ENCODE measurements at regions not wholly inside any gene's neighbourhood (a gene's known extent, or its start where the extent isn't known, plus 50 kb on each side); places are given as distances from the start of the nearest gene placed in this dataset.
"Not testable (repeated sequence)": the region's sequence is repeated elsewhere in the genome, so short reads cannot be mapped to it uniquely, and the experiment has no call there.

GRCh38 chrX:110504947-110505346 is 146.3 kb downstream of the RTL9 start:
- H3K36me3 Mint-ChIP-seq (ENCODE audit: insufficient read depth) = no peaks in the 10 kb centered on the region
- H3K4me1 Mint-ChIP-seq = no peaks in the 10 kb centered on the region
- no peak overlapping the region for H3K4me3 Mint-ChIP-seq
- no peaks in the 10 kb centered on the region for H3K9me3 Mint-ChIP-seq
- H3K27ac Mint-ChIP-seq (ENCODE audit: low read depth) = no peak overlapping the region
- DNase-seq (ENCODE audit: low spot score in 2 of 2) (no peak), ATAC-seq (replicated peaks; ENCODE audit: extremely low read depth, poor library complexity, severe bottlenecking) (no peak)
- no peaks in the 10 kb centered on the region for H3K27me3 Mint-ChIP-seq

DNA sequence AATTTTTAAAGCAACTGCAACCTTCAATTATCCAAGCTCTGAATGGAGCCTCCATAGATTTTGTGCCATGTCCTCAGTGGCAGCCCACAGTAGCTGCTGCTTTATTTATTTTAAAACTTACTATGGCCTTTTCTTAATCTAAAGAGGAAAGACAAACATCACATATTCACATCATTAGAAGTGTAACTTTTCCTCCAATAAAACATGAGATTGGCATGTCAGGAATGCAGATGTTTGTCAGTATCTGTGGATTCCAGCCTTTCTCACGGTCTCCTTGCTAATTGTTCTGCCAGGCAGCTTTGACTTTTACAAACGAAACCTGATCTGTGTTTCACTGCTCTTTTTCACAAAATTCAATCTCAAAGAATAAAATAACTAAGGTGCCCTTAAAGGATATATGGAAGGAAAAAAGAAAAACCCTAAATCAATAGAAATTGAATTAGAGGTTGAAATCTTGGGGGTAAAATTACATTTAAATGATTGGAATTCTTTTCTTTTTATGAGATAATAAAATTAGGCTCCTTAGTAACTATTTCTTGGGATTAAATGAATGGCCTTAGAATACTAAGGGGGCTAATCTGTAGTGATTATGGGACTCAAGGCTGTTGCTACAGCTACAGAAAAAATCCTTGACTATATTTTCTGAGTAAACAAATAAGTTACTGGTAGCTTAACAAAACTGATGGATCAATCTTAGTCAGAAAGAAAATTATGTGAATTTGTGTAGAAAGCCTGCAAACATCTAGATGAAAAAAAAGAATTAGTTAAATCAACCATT is 151.3 kb downstream of the RTL9 start:
- no peak overlapping the region for H3K27ac Mint-ChIP-seq (ENCODE audit: low read depth)
- no peak overlapping the region for H3K4me3 Mint-ChIP-seq
- DNase-seq (ENCODE audit: low spot score in 2 of 2) = no peak
- H3K36me3 Mint-ChIP-seq (ENCODE audit: insufficient read depth) = peaks cover 2% of the 10 kb centered on the region
- no peaks in the 10 kb centered on the region for H3K27me3 Mint-ChIP-seq
- no peaks in the 10 kb centered on the region for H3K9me3 Mint-ChIP-seq
- ATAC-seq (replicated peaks; ENCODE audit: extremely low read depth, poor library complexity, severe bottlenecking) = no peak
- no peaks in the 10 kb centered on the region for H3K4me1 Mint-ChIP-seq

GRCh38 chrX:110511238-110511637 is 152.6 kb downstream of the RTL9 start:
- H3K36me3 Mint-ChIP-seq (ENCODE audit: insufficient read depth) = peaks cover 2% of the 10 kb centered on the region
- H3K27me3 Mint-ChIP-seq = no peaks in the 10 kb centered on the region
- H3K4me1 Mint-ChIP-seq = no peaks in the 10 kb centered on the region
- H3K27ac Mint-ChIP-seq (ENCODE audit: low read depth) = no peak overlapping the region
- ATAC-seq (replicated peaks; ENCODE audit: extremely low read depth, poor library complexity, severe bottlenecking) (no peak), DNase-seq (ENCODE audit: low spot score in 2 of 2) (no peak)
- H3K9me3 Mint-ChIP-seq = no peaks in the 10 kb centered on the region
- no peak overlapping the region for H3K4me3 Mint-ChIP-seq

DNA sequence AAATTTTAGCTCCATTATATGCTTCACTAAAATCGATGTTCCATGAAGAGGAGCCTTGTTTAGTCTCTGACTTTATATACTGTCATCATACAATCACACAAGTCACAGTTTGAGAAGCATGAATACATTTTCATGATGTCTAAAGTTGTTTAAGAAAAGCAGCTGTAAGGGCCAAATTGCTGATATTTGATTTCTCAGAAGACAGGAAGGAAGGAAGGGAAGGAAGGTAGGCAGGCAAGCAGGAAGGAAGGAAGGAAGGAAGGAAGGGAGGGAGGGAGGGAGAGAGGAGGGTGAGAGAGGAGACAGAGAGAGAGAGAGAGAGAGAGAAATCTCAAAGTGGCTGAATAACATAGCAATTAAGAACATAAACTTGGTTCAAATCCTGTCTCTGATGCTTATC is 153.7 kb downstream of the RTL9 start:
- ATAC-seq (replicated peaks; ENCODE audit: extremely low read depth, poor library complexity, severe bottlenecking) (no peak), DNase-seq (ENCODE audit: low spot score in 2 of 2) (no peak)
- H3K36me3 Mint-ChIP-seq (ENCODE audit: insufficient read depth) = peaks cover 2% of the 10 kb centered on the region
- H3K4me3 Mint-ChIP-seq = no peak overlapping the region
- H3K4me1 Mint-ChIP-seq = no peaks in the 10 kb centered on the region
- no peak overlapping the region for H3K27ac Mint-ChIP-seq (ENCODE audit: low read depth)
- no peaks in the 10 kb centered on the region for H3K27me3 Mint-ChIP-seq
- H3K9me3 Mint-ChIP-seq = no peaks in the 10 kb centered on the region

GRCh38 chrX:110514509-110514908 is 155.9 kb downstream of the RTL9 start:
- Mint-ChIP-seq H3K4me3 (no peak overlapping the region), H3K36me3 (ENCODE audit: insufficient read depth) (peaks cover 2% of the 10 kb centered on the region), H3K27me3 (no peaks in the 10 kb centered on the region), H3K27ac (ENCODE audit: low read depth) (no peak overlapping the region), H3K9me3 (no peaks in the 10 kb centered on the region), H3K4me1 (no peaks in the 10 kb centered on the region)
- no peak for DNase-seq (ENCODE audit: low spot score in 2 of 2)
- ATAC-seq (replicated peaks; ENCODE audit: extremely low read depth, poor library complexity, severe bottlenecking) = no peak

GRCh38 chrX:110519501-110519900 is 160.9 kb downstream of the RTL9 start:
- Mint-ChIP-seq H3K27me3 (no peaks in the 10 kb centered on the region), H3K4me3 (no peak overlapping the region)

DNA sequence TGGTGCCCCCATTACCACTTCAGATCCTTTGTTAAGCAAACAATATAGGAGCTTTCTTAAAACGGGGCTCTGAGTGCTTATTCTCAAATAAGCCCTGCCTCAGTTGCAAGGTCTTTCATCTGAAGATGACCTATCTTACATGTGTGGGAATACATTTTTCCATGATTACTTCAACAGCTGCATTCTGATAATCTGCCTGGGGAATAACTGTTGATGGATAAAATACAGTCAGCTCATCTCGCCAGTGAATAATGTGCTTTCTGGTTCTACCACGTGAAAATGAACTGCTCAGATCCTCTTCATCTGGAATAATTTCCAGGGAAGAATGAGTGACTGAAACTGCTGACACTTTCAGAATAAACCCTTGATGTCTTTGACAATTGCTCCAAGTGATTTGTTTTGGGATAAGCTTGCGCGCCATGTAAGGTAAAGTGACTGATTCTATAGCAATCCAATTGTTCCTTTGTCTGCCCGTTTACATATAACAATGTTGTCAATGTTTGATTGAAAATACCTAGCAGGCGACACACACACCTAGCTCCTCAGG is 161.3 kb downstream of the RTL9 start:
- no peaks in the 10 kb centered on the region for H3K36me3 Mint-ChIP-seq (ENCODE audit: insufficient read depth)
- no peaks in the 10 kb centered on the region for H3K4me1 Mint-ChIP-seq
- no peaks in the 10 kb centered on the region for H3K27me3 Mint-ChIP-seq
- H3K4me3 Mint-ChIP-seq = no peak overlapping the region
- no peak for DNase-seq (ENCODE audit: low spot score in 2 of 2)
- H3K27ac Mint-ChIP-seq (ENCODE audit: low read depth) = no peak overlapping the region
- no peaks in the 10 kb centered on the region for H3K9me3 Mint-ChIP-seq
- ATAC-seq (replicated peaks; ENCODE audit: extremely low read depth, poor library complexity, severe bottlenecking) = no peak

More at GRCh38 chrX:110519501-110519900, 160.9 kb downstream of the RTL9 start:
- Mint-ChIP-seq H3K27ac (ENCODE audit: low read depth) (no peak overlapping the region), H3K4me1 (no peaks in the 10 kb centered on the region), H3K9me3 (no peaks in the 10 kb centered on the region), H3K36me3 (ENCODE audit: insufficient read depth) (no peaks in the 10 kb centered on the region)
- no peak for ATAC-seq (replicated peaks; ENCODE audit: extremely low read depth, poor library complexity, severe bottlenecking)
- no peak for DNase-seq (ENCODE audit: low spot score in 2 of 2)

- H3K36me3 Mint-ChIP-seq (ENCODE audit: insufficient read depth); H3K9me3 Mint-ChIP-seq; ATAC-seq (replicated peaks; ENCODE audit: extremely low read depth, poor library complexity, severe bottlenecking); H3K4me1 Mint-ChIP-seq; H3K27me3 Mint-ChIP-seq; H3K27ac Mint-ChIP-seq (ENCODE audit: low read depth); DNase-seq (ENCODE audit: low spot score in 2 of 2); H3K4me3 Mint-ChIP-seq: not testable (repeated sequence)
Measured at GRCh38 chrX:110520652-110521051, 162.0 kb downstream of the RTL9 start.

DNA sequence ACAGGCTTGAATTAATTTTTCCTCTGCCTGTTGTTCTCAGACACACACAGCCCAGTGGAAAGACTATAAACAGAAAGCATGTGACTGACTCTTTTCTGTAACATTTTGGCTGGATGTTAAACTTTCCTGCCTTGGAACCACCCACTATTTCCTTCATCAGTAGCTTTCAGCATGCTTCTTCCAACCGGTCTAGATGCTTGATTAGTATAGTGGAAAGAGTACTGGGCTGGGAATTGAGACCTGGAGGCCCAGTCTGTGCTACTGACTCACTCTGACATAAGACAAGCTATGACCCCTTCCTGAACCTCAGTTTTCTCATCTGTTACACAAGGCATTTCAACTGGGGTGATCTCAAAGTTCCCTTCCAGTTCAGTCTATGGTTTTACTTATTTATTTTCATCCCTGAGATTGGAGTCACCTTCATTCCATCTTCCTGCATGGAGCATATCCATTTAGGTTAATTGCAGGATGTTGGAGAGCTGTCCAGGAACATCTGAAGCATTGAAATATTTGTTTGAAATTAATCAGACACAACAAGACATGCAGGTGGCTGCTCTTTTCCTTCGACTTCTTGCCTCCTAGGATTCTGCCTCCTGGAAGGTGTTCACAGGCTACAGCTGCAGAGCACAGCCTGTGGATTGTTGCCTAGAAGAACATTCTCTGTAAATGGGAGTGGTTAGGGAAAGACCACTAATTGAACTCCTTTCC is 173.4 kb downstream of the RTL9 start:
- Mint-ChIP-seq H3K36me3 (ENCODE audit: insufficient read depth) (no peaks in the 10 kb centered on the region), H3K4me3 (no peak overlapping the region), H3K4me1 (no peaks in the 10 kb centered on the region), H3K27ac (ENCODE audit: low read depth) (no peak overlapping the region), H3K27me3 (no peaks in the 10 kb centered on the region), H3K9me3 (no peaks in the 10 kb centered on the region)
- DNase-seq (ENCODE audit: low spot score in 2 of 2) = no peak
- ATAC-seq (replicated peaks; ENCODE audit: extremely low read depth, poor library complexity, severe bottlenecking) = no peak

GRCh38 chrX:110532581-110532931 is 173.9 kb downstream of the RTL9 start:
- ATAC-seq (replicated peaks; ENCODE audit: extremely low read depth, poor library complexity, severe bottlenecking) (no peak), DNase-seq (ENCODE audit: low spot score in 2 of 2) (no peak)
- Mint-ChIP-seq H3K27me3 (no peaks in the 10 kb centered on the region), H3K4me1 (no peaks in the 10 kb centered on the region), H3K27ac (ENCODE audit: low read depth) (no peak overlapping the region), H3K36me3 (ENCODE audit: insufficient read depth) (no peaks in the 10 kb centered on the region), H3K9me3 (no peaks in the 10 kb centered on the region), H3K4me3 (no peak overlapping the region)

DNA sequence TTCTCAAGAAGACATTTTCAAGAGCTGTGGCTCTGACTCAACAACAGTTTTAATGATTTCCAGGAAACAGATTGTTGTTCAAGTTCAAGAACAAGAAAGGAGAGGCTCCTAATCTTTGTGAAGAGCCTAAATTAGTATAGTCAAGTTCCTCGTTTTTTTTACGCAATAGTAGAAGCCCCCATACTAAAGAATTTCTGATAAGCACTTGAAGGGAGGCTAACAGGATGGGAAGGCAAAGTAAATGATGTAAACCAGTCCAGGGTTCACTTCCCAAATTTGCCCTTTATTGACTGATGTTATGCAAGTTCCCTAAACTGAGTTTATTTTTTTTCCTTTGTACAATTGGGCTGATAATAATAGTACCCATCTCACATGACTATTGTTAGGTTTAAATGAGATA is 178.2 kb downstream of the RTL9 start:
- H3K9me3 Mint-ChIP-seq = no peaks in the 10 kb centered on the region
- no peak overlapping the region for H3K4me3 Mint-ChIP-seq
- ATAC-seq (replicated peaks; ENCODE audit: extremely low read depth, poor library complexity, severe bottlenecking) (no peak), DNase-seq (ENCODE audit: low spot score in 2 of 2) (no peak)
- H3K27ac Mint-ChIP-seq (ENCODE audit: low read depth) = no peak overlapping the region
- H3K27me3 Mint-ChIP-seq = no peaks in the 10 kb centered on the region
- H3K4me1 Mint-ChIP-seq = no peaks in the 10 kb centered on the region
- no peaks in the 10 kb centered on the region for H3K36me3 Mint-ChIP-seq (ENCODE audit: insufficient read depth)

- Mint-ChIP-seq H3K4me1 (no peaks in the 10 kb centered on the region), H3K36me3 (ENCODE audit: insufficient read depth) (no peaks in the 10 kb centered on the region), H3K9me3 (no peaks in the 10 kb centered on the region), H3K4me3 (no peak overlapping the region), H3K27me3 (no peaks in the 10 kb centered on the region), H3K27ac (ENCODE audit: low read depth) (no peak overlapping the region)
- no peak for DNase-seq (ENCODE audit: low spot score in 2 of 2)
- ATAC-seq (replicated peaks; ENCODE audit: extremely low read depth, poor library complexity, severe bottlenecking) = no peak
Measured at GRCh38 chrX:110541266-110541665, 182.6 kb downstream of the RTL9 start.

- not testable (repeated sequence) for H3K27ac Mint-ChIP-seq (ENCODE audit: low read depth); ATAC-seq (replicated peaks; ENCODE audit: extremely low read depth, poor library complexity, severe bottlenecking); H3K4me1 Mint-ChIP-seq; H3K27me3 Mint-ChIP-seq; H3K4me3 Mint-ChIP-seq; H3K9me3 Mint-ChIP-seq; DNase-seq (ENCODE audit: low spot score in 2 of 2); H3K36me3 Mint-ChIP-seq (ENCODE audit: insufficient read depth)
Measured at GRCh38 chrX:110550854-110551253, 192.2 kb downstream of the RTL9 start.

Data from central memory CD8-positive, alpha-beta T cell (primary cell).